ENCODE measurements at regions not wholly inside any gene's neighbourhood (a gene's known extent, or its start where the extent isn't known, plus 50 kb on each side); places are given as distances from the start of the nearest gene placed in this dataset.

DNA sequence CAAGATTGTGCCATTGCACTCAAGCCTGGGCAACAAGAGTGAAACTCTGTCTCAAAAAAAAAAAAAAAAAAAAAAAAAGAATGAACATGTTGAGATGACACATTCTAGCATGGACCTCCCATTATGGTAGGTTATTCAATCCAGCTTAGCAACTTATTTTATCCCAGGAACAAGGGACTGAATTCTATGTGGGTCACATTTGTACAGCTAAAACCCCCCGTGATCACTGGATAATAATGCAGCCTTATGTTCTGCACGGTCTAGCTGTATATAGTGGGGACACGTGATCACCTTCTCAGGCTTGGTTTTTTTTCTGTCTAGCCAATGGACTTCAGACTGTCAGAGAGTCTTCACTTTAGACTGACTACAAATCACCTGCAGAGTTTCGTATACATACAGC lies 115.2 kb upstream of the FRG1 start:
- H3K4me3 ChIP-seq (ENCODE audit: low read depth, low read length) = no peak overlapping the region
- TF ChIP-seq, protein P1, sequence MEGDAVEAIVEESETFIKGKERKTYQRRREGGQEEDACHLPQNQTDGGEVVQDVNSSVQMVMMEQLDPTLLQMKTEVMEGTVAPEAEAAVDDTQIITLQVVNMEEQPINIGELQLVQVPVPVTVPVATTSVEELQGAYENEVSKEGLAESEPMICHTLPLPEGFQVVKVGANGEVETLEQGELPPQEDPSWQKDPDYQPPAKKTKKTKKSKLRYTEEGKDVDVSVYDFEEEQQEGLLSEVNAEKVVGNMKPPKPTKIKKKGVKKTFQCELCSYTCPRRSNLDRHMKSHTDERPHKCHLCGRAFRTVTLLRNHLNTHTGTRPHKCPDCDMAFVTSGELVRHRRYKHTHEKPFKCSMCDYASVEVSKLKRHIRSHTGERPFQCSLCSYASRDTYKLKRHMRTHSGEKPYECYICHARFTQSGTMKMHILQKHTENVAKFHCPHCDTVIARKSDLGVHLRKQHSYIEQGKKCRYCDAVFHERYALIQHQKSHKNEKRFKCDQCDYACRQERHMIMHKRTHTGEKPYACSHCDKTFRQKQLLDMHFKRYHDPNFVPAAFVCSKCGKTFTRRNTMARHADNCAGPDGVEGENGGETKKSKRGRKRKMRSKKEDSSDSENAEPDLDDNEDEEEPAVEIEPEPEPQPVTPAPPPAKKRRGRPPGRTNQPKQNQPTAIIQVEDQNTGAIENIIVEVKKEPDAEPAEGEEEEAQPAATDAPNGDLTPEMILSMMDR (IDR thresholded peaks at IDR 0.05; ENCODE audit: borderline replicate concordance, insufficient read depth, low read depth, low read length) = no peak

DNA sequence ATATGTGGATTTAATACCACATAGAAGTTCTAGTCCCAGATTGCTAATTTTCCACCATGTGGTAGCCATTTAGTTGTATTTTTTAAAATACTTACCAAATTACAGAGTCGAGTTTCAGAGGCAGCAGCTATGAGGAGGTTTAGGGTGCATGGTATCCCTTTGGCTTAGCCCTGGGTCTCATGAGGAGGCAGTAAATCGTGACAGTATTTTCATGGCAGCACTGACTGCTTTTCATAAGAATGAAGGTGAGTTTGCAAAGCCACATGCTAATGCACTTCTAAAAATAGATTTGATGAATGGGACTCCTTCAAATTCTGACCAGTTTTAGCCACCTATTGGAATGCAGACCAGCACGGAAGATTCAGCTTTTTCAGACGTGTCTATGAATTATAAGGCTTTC lies 114.0 kb upstream of the FRG1 start:
- TF ChIP-seq, protein P1 (IDR thresholded peaks at IDR 0.05; ENCODE audit: borderline replicate concordance, insufficient read depth, low read depth, low read length) = no peak
- no peak overlapping the region for H3K4me3 ChIP-seq (ENCODE audit: low read depth, low read length)

DNA sequence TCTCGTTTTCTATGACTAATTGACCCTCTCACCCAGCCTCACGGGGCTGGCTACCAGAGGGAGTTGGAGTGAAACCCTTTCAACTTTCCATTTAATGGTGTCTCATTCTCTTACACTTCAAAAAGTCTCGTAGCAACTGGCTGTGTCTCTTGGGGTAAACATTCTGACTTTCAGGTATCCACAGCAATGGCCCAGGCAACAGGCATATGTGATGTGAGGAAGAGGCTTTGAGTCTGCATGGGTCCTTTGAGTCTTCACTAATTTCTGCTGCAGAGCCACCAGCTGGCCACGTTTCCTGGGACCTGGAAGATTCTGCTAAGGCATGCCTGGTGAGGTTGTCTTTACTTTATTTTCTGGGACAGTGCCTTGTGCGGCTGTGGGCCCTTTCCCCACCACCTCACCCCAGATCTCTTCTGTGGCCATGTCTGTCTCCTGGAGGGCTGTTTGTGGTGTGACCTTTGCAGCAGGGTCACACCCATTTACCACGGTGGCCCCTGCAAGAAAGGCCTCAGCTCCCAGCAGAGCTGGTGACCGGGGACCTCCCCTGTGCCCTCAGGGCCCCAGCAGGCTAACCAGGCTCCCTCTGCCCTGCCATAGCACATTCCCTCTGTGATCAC lies 112.5 kb upstream of the FRG1 start:
- no peak overlapping the region for H3K4me3 ChIP-seq (ENCODE audit: low read depth, low read length)
- TF ChIP-seq, protein P1 (IDR thresholded peaks at IDR 0.05; ENCODE audit: borderline replicate concordance, insufficient read depth, low read depth, low read length) = no peak

- TF ChIP-seq, protein P1 (IDR thresholded peaks at IDR 0.05; ENCODE audit: borderline replicate concordance, insufficient read depth, low read depth, low read length) = no peak
- no peak overlapping the region for H3K4me3 ChIP-seq (ENCODE audit: low read depth, low read length)
Observed at GRCh38 chr4:189832528-189832927, 108.1 kb upstream of the FRG1 start.

DNA sequence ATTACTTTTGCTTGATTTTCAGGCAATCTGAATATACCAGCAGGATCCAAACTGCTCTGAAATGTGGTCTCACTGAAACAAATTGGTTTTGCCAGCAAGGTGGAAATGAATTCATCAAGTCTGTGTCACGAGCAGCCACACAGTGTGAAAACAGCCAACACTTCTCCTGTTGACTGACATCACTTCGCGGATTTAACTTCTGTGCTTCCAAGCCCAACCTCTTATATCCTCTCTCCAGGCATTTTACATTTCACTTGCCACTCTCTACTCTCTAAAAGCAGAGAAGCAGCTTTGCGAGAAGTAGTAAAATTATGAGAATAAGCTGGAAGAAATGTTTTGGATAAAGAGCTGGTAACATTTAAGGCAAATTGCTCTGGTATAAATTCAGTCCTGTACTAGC lies 106.1 kb upstream of the FRG1 start:
- H3K4me3 ChIP-seq (ENCODE audit: low read depth, low read length) = no peak overlapping the region
- TF ChIP-seq, protein P1 (IDR thresholded peaks at IDR 0.05; ENCODE audit: borderline replicate concordance, insufficient read depth, low read depth, low read length) = no peak

DNA sequence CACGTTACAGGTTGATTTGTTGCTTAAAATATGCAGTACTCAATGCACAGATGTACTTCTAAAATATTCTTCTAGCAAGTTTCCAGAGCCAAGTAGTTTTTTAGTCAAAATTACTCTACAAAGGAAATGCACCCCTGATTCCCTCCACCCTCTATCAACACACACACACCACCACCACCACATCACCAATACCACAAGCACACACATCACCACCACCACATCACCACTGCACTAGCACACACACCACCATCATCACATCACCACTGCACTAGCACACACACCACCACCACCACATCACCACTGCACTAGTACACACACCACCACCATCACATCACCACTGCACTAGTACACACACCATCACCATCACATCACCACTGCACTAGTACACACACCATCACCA lies 105.2 kb upstream of the FRG1 start:
- no peak overlapping the region for H3K4me3 ChIP-seq (ENCODE audit: low read depth, low read length)
- TF ChIP-seq, protein P1 (IDR thresholded peaks at IDR 0.05; ENCODE audit: borderline replicate concordance, insufficient read depth, low read depth, low read length) = no peak

DNA sequence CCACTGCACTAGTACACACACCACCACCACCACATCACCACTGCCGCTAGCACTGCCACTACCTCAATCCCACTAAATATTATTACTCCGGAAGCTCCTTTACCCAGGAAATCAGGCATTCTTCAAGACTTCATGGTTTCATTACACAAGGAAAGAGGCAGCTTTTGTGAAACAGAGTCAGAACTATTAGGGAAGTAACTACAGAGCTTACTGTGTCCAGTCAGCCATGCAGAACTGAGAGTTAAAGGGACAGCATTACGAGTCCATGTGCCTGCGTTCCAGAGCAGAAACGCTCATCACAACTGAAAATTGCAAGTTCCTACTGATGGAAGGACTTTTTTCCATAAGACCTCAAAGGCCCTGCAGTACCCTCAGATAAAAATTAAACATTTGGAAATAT lies 103.2 kb upstream of the FRG1 start:
- H3K4me3 ChIP-seq (ENCODE audit: low read depth, low read length) = no peak overlapping the region
- TF ChIP-seq, protein P1 (IDR thresholded peaks at IDR 0.05; ENCODE audit: borderline replicate concordance, insufficient read depth, low read depth, low read length) = no peak

All from GM12875 (cell line).